NCI-H187 treated with DMSO at 0.1 percent for 48 hours (cell line): ENCODE measurements at regions not wholly inside any gene's neighbourhood (a gene's known extent, or its start where the extent isn't known, plus 50 kb on each side); places are given as distances from the start of the nearest gene placed in this dataset.
"Not testable (repeated sequence)": the region's sequence is repeated elsewhere in the genome, so short reads cannot be mapped to it uniquely, and the experiment has no call there.

ENCODE experiments used
- DNase-seq: peaks from one replicate; lab custom pipeline; 2025; lab: John Stamatoyannopoulos, UW

- DNase-seq, result no peak
These were observed 143.4 kb upstream of the CDKN3 start for GRCh38 chr14:54253195-54253947.

- DNase-seq, result no peak
These were observed 140.7 kb upstream of the CDKN3 start for GRCh38 chr14:54256156-54256555.

- DNase-seq, result no peak
These were observed 139.4 kb upstream of the CDKN3 start for GRCh38 chr14:54257424-54257823.

- no peak for DNase-seq
These were observed 138.4 kb upstream of the CDKN3 start for GRCh38 chr14:54258382-54258781.

- no peak for DNase-seq
These were observed 137.0 kb upstream of the CDKN3 start for GRCh38 chr14:54259821-54260220.

GRCh38 chr14:54261283-54261682 lies 135.5 kb upstream of the CDKN3 start:
- no peak for DNase-seq

- not testable (repeated sequence) for DNase-seq
These were observed 130.2 kb upstream of the CDKN3 start for GRCh38 chr14:54266616-54267015.

GRCh38 chr14:54267172-54267571 lies 129.6 kb upstream of the CDKN3 start:
- no peak for DNase-seq

GRCh38 chr14:54275997-54276725 lies 120.6 kb upstream of the CDKN3 start:
- no peak for DNase-seq

- DNase-seq, result no peak
These were observed 118.7 kb upstream of the CDKN3 start for GRCh38 chr14:54278087-54278486.

GRCh38 chr14:54278665-54279295 lies 118.0 kb upstream of the CDKN3 start:
- DNase-seq, result no peak

GRCh38 chr14:54282849-54283248 lies 114.0 kb upstream of the CDKN3 start:
- DNase-seq, result no peak

GRCh38 chr14:54285030-54285429 lies 111.8 kb upstream of the CDKN3 start:
- DNase-seq, result no peak

GRCh38 chr14:54291491-54292191 lies 105.2 kb upstream of the CDKN3 start:
- DNase-seq, result no peak

- DNase-seq, result no peak
These were observed 102.0 kb upstream of the CDKN3 start for GRCh38 chr14:54294802-54295201.

- DNase-seq, result no peak
These were observed 97.1 kb upstream of the CDKN3 start for GRCh38 chr14:54299410-54300363.

- DNase-seq, result no peak
These were observed 95.9 kb upstream of the CDKN3 start for GRCh38 chr14:54300881-54301280.

- no peak for DNase-seq
These were observed 95.4 kb upstream of the CDKN3 start for GRCh38 chr14:54301359-54301758.

GRCh38 chr14:54306806-54307205 lies 90.0 kb upstream of the CDKN3 start:
- no peak for DNase-seq

GRCh38 chr14:54309615-54310014 lies 87.2 kb upstream of the CDKN3 start:
- DNase-seq, result no peak

- no peak for DNase-seq
These were observed 86.5 kb upstream of the CDKN3 start for GRCh38 chr14:54310151-54310850.
